Kidney glomerular epithelial cell (primary cell): ENCODE measurements at regions not wholly inside any gene's neighbourhood (a gene's known extent, or its start where the extent isn't known, plus 50 kb on each side); places are given as distances from the start of the nearest gene placed in this dataset.
A peak's percentile ranks its signal among the peaks of the same experiment; 100 is the strongest.

Source experiments
- DNase-seq: peaks from one replicate; lab custom pipeline; 2025; lab: John Stamatoyannopoulos, UW

DNA sequence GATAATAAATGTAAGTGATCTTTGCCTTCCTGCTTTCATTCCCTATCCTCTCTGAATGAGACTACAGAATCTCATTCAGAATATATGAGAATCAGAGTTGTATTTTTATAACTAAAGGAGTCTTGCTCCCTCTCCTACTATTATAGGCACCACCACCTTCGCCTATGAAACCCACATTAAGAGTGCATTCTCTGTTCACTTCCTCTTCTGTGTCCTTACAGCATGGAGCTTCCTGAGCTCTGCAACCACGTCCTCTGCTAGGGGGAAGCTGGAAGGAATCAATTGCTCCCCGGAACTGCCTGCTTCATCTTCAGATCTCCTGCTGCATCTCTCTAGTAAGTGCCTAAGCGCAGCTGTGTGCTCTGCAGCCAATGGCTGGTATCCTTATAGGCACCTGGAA lies 820.7 kb downstream of the GRID1 start:
- DNase-seq = no peak

- DNase-seq = no peak
Measured at GRCh38 chr10:85547460-85548023, 819.1 kb downstream of the GRID1 start.

GRCh38 chr10:85548034-85548433 lies 818.6 kb downstream of the GRID1 start:
- peak; percentile 74 for DNase-seq
